ENCODE measurements at regions not wholly inside any gene's neighbourhood (a gene's known extent, or its start where the extent isn't known, plus 50 kb on each side); places are given as distances from the start of the nearest gene placed in this dataset.

- no peak for TF ChIP-seq ETS1 (IDR thresholded peaks at IDR 0.05)
These were observed 377.4 kb upstream of the SLC10A2 start (continued) for GRCh38 chr13:103443604-103444003.

GRCh38 chr13:103437651-103438050 is 371.4 kb upstream of the SLC10A2 start:
- Histone ChIP-seq H3K36me3 (ENCODE audit: insufficient read depth) (no peaks in the 10 kb centered on the region), H3K4me2 (no peak overlapping the region), H3K9me2 (ENCODE audit: insufficient read depth) (peaks cover 6% of the 10 kb centered on the region; the same call in 1 of the 2 replicates), H3K79me2 (replicated peaks; ENCODE audit: insufficient read depth) (no peaks in the 10 kb centered on the region), H2AFZ (no peak overlapping the region; the same call in 1 of the 2 replicates), H3K4me1 (ENCODE audit: insufficient read depth) (peaks cover 5% of the 10 kb centered on the region), H3F3A (replicated peaks; ENCODE audit: low read depth) (no peaks in the 10 kb centered on the region), H3K27ac (ENCODE audit: low read depth) (no peak overlapping the region), H4K20me1 (replicated peaks; ENCODE audit: insufficient read depth) (no peaks in the 10 kb centered on the region), H3K4me3 (no peak overlapping the region), H3K27me3 (ENCODE audit: insufficient read depth) (no peaks in the 10 kb centered on the region)
- Mint-ChIP-seq H3K36me3 (ENCODE audit: low read depth) (no peaks in the 10 kb centered on the region; the same call in 2 of the 3 replicates), H3K27ac (no peak overlapping the region), H3K4me3 (no peak overlapping the region), H3K9me3 (no peaks in the 10 kb centered on the region; the same call in 2 of the 3 replicates), H3K27me3 (ENCODE audit: insufficient read depth, low read depth, poor library complexity) (no peaks in the 10 kb centered on the region), H3K4me1 (peaks cover 26% of the 10 kb centered on the region)
- no peak for ATAC-seq
- no peak for TF ChIP-seq REST (IDR thresholded peaks at IDR 0.05; ENCODE audit: unreplicated experiment)
- no peak for TF ChIP-seq ETS1 (IDR thresholded peaks at IDR 0.05)
- no peak for TF ChIP-seq JUNB (IDR thresholded peaks at IDR 0.05; ENCODE audit: unreplicated experiment)
- TF ChIP-seq CTCF (conservative IDR thresholded peaks at IDR 0.05; ENCODE audit: low read depth in 2 of 2) = no peak
- TF ChIP-seq ZNF462 (CRISPR knock-in tag; IDR thresholded peaks at IDR 0.05) = no peak
- no peak for TF ChIP-seq EZH2phosphoT487 (IDR thresholded peaks at IDR 0.05; ENCODE audit: unreplicated experiment)
- DNase-seq (ENCODE audit: low spot score) = no peak

Measured in GM23338 (cell line).